Endothelial cell of umbilical vein (primary cell): ENCODE measurements at regions not wholly inside any gene's neighbourhood (a gene's known extent, or its start where the extent isn't known, plus 50 kb on each side); places are given as distances from the start of the nearest gene placed in this dataset.
A peak's percentile ranks its signal among the peaks of the same experiment; 100 is the strongest.

Source experiments
- BruUV-seq: library from RNA; stranded (reverse); fragments of 400-500 nt; replicated peaks from 2 replicates; lab custom pipeline; 2021; lab: Mats Ljungman, UMichigan
- CTCF ChIA-PET: fragments of 300-600, 350-600 bp; sonication (Branson Sonifier 250); formaldehyde crosslinking; loops from one replicate; lab custom pipeline; 2021; ENCODE audit warnings: antibody characterized with exemption, inconsistent platforms; lab: Charles Lee
- POLR2A ChIA-PET: fragments of 300-600, 350-600 bp; sonication (Branson Sonifier 250); formaldehyde crosslinking; loops from one replicate; lab custom pipeline; 2021; ENCODE audit warnings: antibody characterized with exemption, inconsistent platforms; lab: Charles Lee
- DNase-seq: peaks from one replicate; pipeline ENCODE4 v3.0.0-alpha.2; 2011; ENCODE audit warnings: low read depth, low spot score
- FAIRE-seq: peaks from 2 replicates; lab custom pipeline; 2011; peaks lifted over from hg19 to GRCh38; lab: Jason Lieb, UNC
- H2AFZ ChIP-seq: 2 replicates; pipeline ENCODE4 v1.6.0; 2012; ENCODE audit warnings: low read depth, low read length, control low read depth, inconsistent platforms
- H3K27ac ChIP-seq: 2 replicates; pipeline ENCODE4 v1.5.1; 2011; ENCODE audit warnings: low read depth, mild to moderate bottlenecking, control low read depth, low read length, moderate library complexity; ENCODE audit not compliant: insufficient read depth
- H3K27me3 ChIP-seq, 2 experiments: 2 replicates each; pipeline versions ENCODE4 v1.6.0 to v1.6.1; 2011; ENCODE audit warnings: low read length in 2 of 2, mixed read lengths in 1 of 2; ENCODE audit not compliant: control insufficient read depth in 2 of 2, insufficient read depth in 2 of 2
- H3K36me3 ChIP-seq, 2 experiments: 2 replicates in 1 of 2; 3 replicates in 1 of 2; pipeline ENCODE4 v1.5.1; 2011; ENCODE audit warnings: low read length in 2 of 2, mild to moderate bottlenecking in 1 of 2, moderate library complexity in 1 of 2; ENCODE audit not compliant: control insufficient read depth in 2 of 2, insufficient read depth in 2 of 2; ENCODE audit errors: extremely low read depth in 1 of 2
- H3K4me1 ChIP-seq: 3 replicates; pipeline ENCODE4 v1.5.1; 2011; ENCODE audit warnings: mild to moderate bottlenecking, low read length; ENCODE audit not compliant: control insufficient read depth, insufficient read depth; ENCODE audit errors: extremely low read depth
- H3K4me2 ChIP-seq: 2 replicates; pipeline ENCODE4 v1.6.1; 2011; ENCODE audit warnings: low read length, control low read depth, mixed read lengths; ENCODE audit not compliant: insufficient read depth
- H3K4me3 ChIP-seq, 3 experiments: fragments of 200-600 bp in 1 of 3; sonication (generic), shearing (Covaris generic) in 1 of 3; replicated peaks in 1 of 3; 2 replicates each; pipeline ENCODE4 v1.5.1; 2011 to 2016; ENCODE audit warnings: control low read depth in 3 of 3, low read length in 3 of 3, mild to moderate bottlenecking in 2 of 3, inconsistent platforms in 1 of 3, low read depth in 1 of 3, moderate library complexity in 1 of 3; ENCODE audit not compliant: insufficient read depth in 1 of 3
- H3K79me2 ChIP-seq: 2 replicates; pipeline ENCODE4 v1.6.0; 2012; ENCODE audit warnings: low read length, inconsistent platforms; ENCODE audit not compliant: control insufficient read depth, insufficient read depth
- H3K9ac ChIP-seq: replicated peaks from 2 replicates; pipeline ENCODE3; 2011; ENCODE audit warnings: low read length, control low read depth; ENCODE audit not compliant: insufficient read depth; ENCODE audit errors: extremely low read depth
- H3K9me1 ChIP-seq: replicated peaks from 3 replicates; pipeline ENCODE4 v1.6.0; 2011; ENCODE audit warnings: mild to moderate bottlenecking, low read length; ENCODE audit not compliant: control insufficient read depth, insufficient read depth; ENCODE audit errors: extremely low read depth
- H3K9me3 ChIP-seq: replicated peaks from 2 replicates; pipeline ENCODE4 v1.5.1; 2012; ENCODE audit warnings: low read length, inconsistent platforms; ENCODE audit not compliant: control insufficient read depth, insufficient read depth
- H4K20me1 ChIP-seq: replicated peaks from 2 replicates; pipeline ENCODE3; 2011; ENCODE audit warnings: mild to moderate bottlenecking, low read length; ENCODE audit not compliant: control insufficient read depth, insufficient read depth; ENCODE audit errors: extremely low read depth
- EZH2 ChIP-seq: IDR thresholded peaks from 2 replicates; pipeline ENCODE4 v1.6.1; 2012; ENCODE audit warnings: borderline replicate concordance, low read depth, mild to moderate bottlenecking, moderate library complexity, low read length, inconsistent platforms; ENCODE audit not compliant: severe bottlenecking
- FOS ChIP-seq: IDR thresholded peaks from 2 replicates; pipeline ENCODE4 v1.6.1; 2011; ENCODE audit warnings: mild to moderate bottlenecking, low read length, moderate library complexity, borderline replicate concordance; ENCODE audit not compliant: insufficient read depth
- GATA2 ChIP-seq: IDR thresholded peaks from 2 replicates; pipeline ENCODE4 v1.7.0; 2011; ENCODE audit warnings: low read depth, mild to moderate bottlenecking, moderate library complexity, mixed read lengths, low read length; ENCODE audit not compliant: insufficient read length, insufficient read depth
- MYC ChIP-seq: IDR thresholded peaks from one replicate; pipeline ENCODE4 v1.6.1; 2011; ENCODE audit warnings: mild to moderate bottlenecking, low read depth, low read length
- POLR2A ChIP-seq: IDR thresholded peaks from 2 replicates; pipeline ENCODE4 v1.6.1; 2012; ENCODE audit warnings: low read depth, mild to moderate bottlenecking, control low read depth, low read length
- POLR2AphosphoS5 ChIP-seq: IDR thresholded peaks from 2 replicates; pipeline ENCODE4 v1.6.1; 2012; ENCODE audit warnings: low read depth, mild to moderate bottlenecking, control low read depth, low read length, moderate library complexity; ENCODE audit not compliant: insufficient read depth
- dilution Hi-C: fragments of 300-500 bp; cut with MboI; formaldehyde crosslinking; loops from one replicate; pipeline ENCODE4 v1.15.0; 2019; ENCODE audit warnings: low sequenced_read_pairs; ENCODE audit not compliant: extremely low pct_ligation_motif_present
- intact Hi-C: fragments of 100-400 bp; cut with micrococcal nuclease; formaldehyde crosslinking; loops from one replicate; pipeline ENCODE4 v1.10.0; 2022
- TF ChIP-seq, protein P1 (sequence below), 2 donors: IDR thresholded peaks; 1 replicate in 1 of 2; 2 replicates in 1 of 2; pipeline ENCODE4 v1.5.1; 2011; ENCODE audit warnings: low read length in 2 of 2, mild to moderate bottlenecking in 2 of 2, moderate library complexity in 2 of 2, control low read depth in 1 of 2, inconsistent platforms in 1 of 2, low read depth in 1 of 2; ENCODE audit not compliant: insufficient read depth in 1 of 2; ENCODE audit errors: extremely low read depth in 1 of 2

DNA sequence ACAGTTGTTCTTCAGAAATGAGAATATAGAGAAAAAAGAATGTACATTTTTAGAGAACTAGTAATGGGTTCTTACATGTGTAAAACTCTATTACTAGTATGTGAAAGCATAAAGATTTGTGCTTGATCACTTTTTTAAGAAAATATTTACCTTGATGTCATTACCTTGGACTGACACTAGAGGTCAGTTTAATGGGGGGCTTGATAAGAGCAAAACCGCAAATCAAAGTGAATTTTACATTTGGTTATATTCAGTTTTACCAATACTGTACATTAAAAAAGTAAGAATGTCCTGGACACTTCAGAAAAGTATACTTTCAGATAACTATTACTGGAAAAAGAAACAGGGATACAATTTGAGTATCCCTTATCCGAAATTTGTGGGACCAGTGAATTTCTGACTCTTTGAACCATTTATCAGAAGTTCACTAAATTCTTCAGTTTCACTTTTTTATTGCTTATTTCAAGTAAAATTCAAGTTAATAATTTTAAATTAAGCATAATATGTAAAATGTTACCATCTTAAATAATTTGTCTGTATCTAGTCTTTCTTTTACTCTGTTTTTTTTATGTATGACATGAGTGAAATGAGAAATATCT is 1149.5 kb downstream of the DSC3 start:
- FAIRE-seq, result no peak
- TF ChIP-seq, protein P1, sequence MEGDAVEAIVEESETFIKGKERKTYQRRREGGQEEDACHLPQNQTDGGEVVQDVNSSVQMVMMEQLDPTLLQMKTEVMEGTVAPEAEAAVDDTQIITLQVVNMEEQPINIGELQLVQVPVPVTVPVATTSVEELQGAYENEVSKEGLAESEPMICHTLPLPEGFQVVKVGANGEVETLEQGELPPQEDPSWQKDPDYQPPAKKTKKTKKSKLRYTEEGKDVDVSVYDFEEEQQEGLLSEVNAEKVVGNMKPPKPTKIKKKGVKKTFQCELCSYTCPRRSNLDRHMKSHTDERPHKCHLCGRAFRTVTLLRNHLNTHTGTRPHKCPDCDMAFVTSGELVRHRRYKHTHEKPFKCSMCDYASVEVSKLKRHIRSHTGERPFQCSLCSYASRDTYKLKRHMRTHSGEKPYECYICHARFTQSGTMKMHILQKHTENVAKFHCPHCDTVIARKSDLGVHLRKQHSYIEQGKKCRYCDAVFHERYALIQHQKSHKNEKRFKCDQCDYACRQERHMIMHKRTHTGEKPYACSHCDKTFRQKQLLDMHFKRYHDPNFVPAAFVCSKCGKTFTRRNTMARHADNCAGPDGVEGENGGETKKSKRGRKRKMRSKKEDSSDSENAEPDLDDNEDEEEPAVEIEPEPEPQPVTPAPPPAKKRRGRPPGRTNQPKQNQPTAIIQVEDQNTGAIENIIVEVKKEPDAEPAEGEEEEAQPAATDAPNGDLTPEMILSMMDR (IDR thresholded peaks at IDR 0.05; ENCODE audit: extremely low read depth in 1 of 2, insufficient read depth in 1 of 2, low read depth in 1 of 2, low read length in 2 of 2), result peak; percentile 9 to 35
- no peak for TF ChIP-seq GATA2
- TF ChIP-seq POLR2A, result no peak
- dilution Hi-C loops (no loop called here), intact Hi-C loops (loop anchor here (2.0 kb wide), 1 partner anchor 388 kb away; no protein-coding TSS in a partner anchor)
- H3K36me3 ChIP-seq, result no peaks in the 10 kb centered on the region
- no peaks in the 10 kb centered on the region for H4K20me1 ChIP-seq
- H2AFZ ChIP-seq, result no peak overlapping the region
- H3K79me2 ChIP-seq, result no peaks in the 10 kb centered on the region
- H3K9me3 ChIP-seq, result no peaks in the 10 kb centered on the region
- H3K27me3 ChIP-seq, result no peaks in the 10 kb centered on the region
- no peaks in the 10 kb centered on the region for H3K9me1 ChIP-seq
- ChIA-PET POLR2A (no interaction called here), CTCF (no interaction called here)
- no peak overlapping the region for H3K27ac ChIP-seq
- H3K4me2 ChIP-seq, result no peak overlapping the region
- peak; percentile 19 for DNase-seq
- no peak overlapping the region for H3K9ac ChIP-seq
- H3K4me1 ChIP-seq, result no peaks in the 10 kb centered on the region
- H3K4me3 ChIP-seq, result no peak overlapping the region
- BruUV-seq, result no TSS peak

DNA sequence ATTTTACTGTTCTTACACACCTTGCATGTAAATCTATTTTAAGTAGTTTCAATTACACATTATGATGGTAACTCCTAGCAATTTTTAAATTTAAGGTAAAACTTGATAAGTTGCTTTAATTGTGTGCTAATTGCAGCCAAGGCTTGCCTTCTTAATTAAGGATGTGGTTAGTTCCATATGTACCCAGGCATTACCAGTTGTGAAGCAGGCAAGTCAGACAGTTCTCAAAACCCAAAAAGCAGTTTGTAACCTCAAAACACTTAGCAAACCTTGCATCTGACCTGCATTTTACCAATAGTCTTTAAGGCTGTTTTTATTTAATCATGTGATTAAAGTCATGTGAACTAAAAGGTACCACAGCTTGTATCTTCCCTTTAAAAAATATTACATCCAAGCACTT is 1159.4 kb downstream of the DSC3 start:
- no peak overlapping the region for H3K27ac ChIP-seq
- H2AFZ ChIP-seq, result no peak overlapping the region
- intact Hi-C loops (no loop called here), dilution Hi-C loops (no loop called here)
- no peak overlapping the region for H3K4me2 ChIP-seq
- no peaks in the 10 kb centered on the region for H3K79me2 ChIP-seq
- H3K4me3 ChIP-seq, result no peak overlapping the region
- no peak for DNase-seq
- no peaks in the 10 kb centered on the region for H4K20me1 ChIP-seq
- TF ChIP-seq MYC, result no peak
- TF ChIP-seq POLR2A, result no peak
- TF ChIP-seq EZH2, result no peak
- TF ChIP-seq POLR2AphosphoS5, result no peak
- no peak for TF ChIP-seq FOS
- TF ChIP-seq, protein P1 (IDR thresholded peaks at IDR 0.05; ENCODE audit: extremely low read depth in 1 of 2, insufficient read depth in 1 of 2, low read depth in 1 of 2, low read length in 2 of 2), result no peak
- H3K4me1 ChIP-seq, result no peaks in the 10 kb centered on the region
- H3K9ac ChIP-seq, result no peak overlapping the region
- ChIA-PET POLR2A (no interaction called here), CTCF (no interaction called here)
- H3K27me3 ChIP-seq, result no peaks in the 10 kb centered on the region
- FAIRE-seq, result no peak
- BruUV-seq, result no TSS peak
- H3K9me1 ChIP-seq, result no peaks in the 10 kb centered on the region
- H3K36me3 ChIP-seq, result no peaks in the 10 kb centered on the region
- H3K9me3 ChIP-seq, result no peaks in the 10 kb centered on the region
